OCI-LY1 (cell line): ENCODE measurements at regions not wholly inside any gene's neighbourhood (a gene's known extent, or its start where the extent isn't known, plus 50 kb on each side); places are given as distances from the start of the nearest gene placed in this dataset.

Source experiments
- EZH2 ChIP-seq: fragments of 200-600 bp; sonication (generic), shearing (Covaris generic); IDR thresholded peaks from 2 replicates; pipeline ENCODE4 v1.8.0; 2017; ENCODE audit warnings: borderline replicate concordance, mixed run types, mild to moderate bottlenecking, antibody characterized with exemption, low read length, moderate library complexity, mixed read lengths
- TF ChIP-seq, protein P1 (sequence below): fragments of 200-600 bp; sonication (generic), shearing (Covaris generic); IDR thresholded peaks from 2 replicates; pipeline ENCODE4 v1.5.1; 2017; ENCODE audit warnings: mild to moderate bottlenecking, antibody characterized with exemption, low read length, moderate library complexity, mixed read lengths

DNA sequence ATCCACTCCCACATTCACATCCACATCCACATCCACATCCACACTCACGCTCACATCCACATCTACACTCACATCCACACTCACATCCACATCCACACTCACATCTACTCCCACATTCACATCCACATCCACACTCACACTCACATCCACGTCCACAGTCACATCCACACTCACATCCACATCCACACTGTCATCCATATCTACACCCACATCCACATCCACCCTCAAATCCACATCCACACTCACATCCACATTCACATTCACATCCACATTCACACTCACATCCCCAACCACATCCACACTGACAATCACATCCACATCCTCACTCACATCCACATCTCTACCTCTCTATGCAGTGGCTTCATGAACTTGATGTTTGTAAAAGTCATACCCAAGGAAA, 190.5 kb downstream of the IRX1 start:
- TF ChIP-seq, protein P1, sequence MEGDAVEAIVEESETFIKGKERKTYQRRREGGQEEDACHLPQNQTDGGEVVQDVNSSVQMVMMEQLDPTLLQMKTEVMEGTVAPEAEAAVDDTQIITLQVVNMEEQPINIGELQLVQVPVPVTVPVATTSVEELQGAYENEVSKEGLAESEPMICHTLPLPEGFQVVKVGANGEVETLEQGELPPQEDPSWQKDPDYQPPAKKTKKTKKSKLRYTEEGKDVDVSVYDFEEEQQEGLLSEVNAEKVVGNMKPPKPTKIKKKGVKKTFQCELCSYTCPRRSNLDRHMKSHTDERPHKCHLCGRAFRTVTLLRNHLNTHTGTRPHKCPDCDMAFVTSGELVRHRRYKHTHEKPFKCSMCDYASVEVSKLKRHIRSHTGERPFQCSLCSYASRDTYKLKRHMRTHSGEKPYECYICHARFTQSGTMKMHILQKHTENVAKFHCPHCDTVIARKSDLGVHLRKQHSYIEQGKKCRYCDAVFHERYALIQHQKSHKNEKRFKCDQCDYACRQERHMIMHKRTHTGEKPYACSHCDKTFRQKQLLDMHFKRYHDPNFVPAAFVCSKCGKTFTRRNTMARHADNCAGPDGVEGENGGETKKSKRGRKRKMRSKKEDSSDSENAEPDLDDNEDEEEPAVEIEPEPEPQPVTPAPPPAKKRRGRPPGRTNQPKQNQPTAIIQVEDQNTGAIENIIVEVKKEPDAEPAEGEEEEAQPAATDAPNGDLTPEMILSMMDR, result no peak
- no peak for TF ChIP-seq EZH2
